CD4-positive, alpha-beta T cell treated with Interleukin-17A for 1 hour (primary cell): ENCODE measurements at regions not wholly inside any gene's neighbourhood (a gene's known extent, or its start where the extent isn't known, plus 50 kb on each side); places are given as distances from the start of the nearest gene placed in this dataset.
"Not testable (repeated sequence)": the region's sequence is repeated elsewhere in the genome, so short reads cannot be mapped to it uniquely, and the experiment has no call there.

ENCODE experiments used
- DNase-seq: peaks from one replicate; pipeline ENCODE4 v3.0.0-alpha.2; 2020

DNA sequence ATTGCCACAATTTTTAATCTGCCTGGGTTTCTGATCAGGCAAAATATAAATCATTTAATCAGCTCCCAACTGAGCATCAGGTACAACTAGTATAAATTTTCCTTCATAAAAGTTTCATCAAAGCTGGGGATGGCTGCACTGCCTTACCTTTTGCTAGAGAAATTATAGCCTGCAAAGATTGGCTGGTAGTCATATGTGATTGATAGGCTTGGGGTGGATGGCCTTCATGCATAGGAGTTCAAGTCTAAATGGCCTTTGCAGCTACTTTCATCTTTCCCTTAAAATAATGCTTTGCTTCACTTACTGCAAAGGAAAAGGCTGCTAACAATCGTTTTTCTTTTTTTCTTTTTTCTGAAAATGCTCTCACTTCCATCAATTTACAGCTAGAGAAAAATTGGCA is 739.7 kb downstream of the CENPC start:
- DNase-seq, result no peak

DNA sequence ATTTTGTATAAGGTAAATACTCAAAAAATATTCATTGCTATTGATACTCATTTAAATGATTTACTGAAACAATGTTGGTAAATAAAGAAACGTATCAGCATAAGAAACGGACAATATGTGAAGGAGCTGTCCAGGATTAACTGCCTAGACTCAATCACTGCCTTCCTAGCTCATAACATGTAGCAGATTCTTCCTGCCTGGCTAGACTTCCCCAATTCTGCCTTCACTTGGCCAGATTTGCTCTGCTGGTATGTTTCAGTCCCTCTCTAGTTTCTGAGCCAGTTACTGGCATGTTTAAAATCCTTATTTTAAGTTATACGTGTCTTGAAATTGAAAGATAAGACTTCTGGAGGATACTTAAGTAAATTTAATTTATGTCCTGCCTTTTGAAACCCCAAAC is 740.3 kb downstream of the CENPC start:
- no peak for DNase-seq

DNA sequence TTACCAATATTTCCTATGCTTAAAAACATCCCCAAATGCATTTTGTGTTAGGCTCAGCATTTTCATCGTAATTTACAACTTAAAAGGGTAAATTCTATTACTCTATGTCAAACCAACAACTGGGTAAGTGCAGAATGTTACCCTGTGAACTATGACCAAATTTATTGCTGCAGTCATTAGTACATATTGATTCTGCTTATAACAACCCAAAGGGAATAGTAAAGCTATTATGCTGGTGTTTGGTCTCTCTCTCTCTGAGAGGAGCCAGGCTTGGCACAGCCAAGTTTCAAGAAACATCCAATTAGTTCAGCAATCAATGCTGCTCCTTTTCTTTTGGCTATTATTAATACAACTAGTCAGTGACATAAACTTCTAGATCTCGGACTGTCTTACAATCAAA is 747.7 kb downstream of the CENPC start:
- no peak for DNase-seq

DNA sequence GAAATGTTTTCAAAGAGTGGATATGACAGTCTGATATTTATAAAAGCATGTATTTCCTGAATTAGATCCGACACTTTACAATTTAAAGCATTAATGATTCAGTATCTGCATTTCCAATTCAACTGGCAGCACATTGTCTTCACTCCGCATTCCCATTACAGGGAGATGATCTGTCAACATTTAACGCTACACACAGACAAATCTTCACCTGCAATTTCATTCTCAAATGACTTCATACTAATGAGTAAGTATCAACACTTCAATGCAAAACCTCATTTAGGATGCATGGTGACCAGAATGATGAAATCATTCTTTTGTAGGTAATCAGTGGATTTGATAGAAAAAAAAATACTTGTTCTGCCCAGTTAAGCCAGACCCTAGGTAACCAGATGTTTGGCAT is 749.6 kb downstream of the CENPC start:
- DNase-seq, result no peak

DNA sequence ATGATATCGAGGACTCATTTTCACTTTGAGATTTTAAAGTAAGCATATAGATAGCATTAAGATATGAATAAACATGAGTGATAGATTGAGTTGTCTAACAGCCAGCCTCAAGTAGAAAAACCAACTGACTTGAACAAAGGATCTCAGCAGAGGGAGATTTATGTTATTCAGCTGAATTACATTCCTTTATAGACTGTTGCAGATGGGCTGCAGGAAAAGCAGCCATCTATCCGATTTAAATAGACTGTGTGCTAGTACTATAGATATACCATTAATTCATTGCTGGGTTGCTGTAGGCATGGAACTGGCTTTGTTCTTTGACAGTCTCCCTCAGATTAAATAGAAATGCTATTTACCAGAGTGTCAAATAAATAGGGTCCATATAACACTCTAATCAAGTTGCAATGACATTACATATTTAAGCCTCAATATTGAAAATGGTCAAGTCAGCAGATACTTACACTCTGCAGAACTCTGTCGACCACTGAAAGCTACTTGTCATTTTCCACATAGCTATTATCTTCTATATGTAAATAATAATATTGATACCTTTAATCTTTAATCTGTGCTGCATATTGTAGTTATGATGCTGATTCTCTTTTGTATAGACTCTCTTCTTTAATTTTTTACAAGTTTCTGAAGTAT is 750.8 kb downstream of the CENPC start:
- no peak for DNase-seq

DNA sequence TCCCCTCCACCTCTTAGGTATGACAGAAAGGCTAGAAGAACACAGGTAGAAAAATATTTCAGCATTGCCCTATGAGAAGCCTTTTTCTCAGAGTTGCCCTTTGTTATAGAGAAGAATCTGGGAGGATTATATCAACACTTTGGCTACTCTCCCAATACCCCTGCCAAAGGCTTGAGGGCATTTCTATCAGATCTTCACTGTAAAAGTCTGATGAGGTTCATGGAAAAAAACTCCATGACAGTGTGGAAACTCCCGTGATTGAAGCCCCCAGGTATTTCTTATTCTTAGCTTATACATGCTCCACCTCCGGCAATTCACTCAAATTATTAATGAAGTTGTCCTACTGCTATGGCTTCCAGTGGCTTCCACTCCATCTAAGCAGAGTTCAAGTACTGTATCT is 753.6 kb downstream of the CENPC start:
- DNase-seq, result no peak

DNA sequence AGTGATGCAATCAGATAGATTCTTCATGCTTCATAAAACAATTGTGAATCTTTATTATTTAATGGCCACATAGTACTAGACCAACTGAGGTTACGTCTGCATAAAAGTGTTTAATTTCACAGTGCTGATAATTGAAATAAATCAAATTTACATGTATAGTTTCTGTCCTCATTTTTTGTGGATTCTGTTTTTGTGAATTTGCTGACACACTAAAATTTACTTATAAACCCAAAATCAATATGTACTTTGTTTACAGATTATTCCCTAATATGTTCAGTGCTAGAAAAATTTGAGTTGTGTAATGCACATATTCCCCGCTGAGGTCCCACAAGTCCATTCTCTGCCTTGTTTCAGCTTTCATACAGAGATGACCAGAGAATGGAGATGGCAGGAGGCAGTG is 759.8 kb downstream of the CENPC start:
- DNase-seq, result no peak

DNA sequence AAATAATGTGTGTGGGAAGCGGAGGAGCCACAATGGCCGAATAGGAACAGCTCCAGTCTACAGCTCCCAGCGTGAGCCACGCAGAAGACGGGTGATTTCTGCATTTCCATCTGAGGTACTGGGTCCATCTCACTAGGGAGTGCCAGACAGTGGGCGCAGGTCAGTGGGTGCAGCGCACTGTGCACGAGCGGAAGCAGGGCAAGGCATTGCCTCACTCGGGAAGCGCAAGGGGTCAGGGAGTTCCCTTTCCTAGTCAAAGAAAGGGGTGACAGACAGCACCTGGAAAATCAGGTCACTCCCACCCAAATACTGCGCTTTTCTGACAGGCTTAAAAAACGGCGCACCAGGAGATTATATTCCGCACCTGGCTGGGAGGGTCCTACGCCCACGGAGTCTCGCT is 762.6 kb downstream of the CENPC start:
- not testable (repeated sequence) for DNase-seq

DNA sequence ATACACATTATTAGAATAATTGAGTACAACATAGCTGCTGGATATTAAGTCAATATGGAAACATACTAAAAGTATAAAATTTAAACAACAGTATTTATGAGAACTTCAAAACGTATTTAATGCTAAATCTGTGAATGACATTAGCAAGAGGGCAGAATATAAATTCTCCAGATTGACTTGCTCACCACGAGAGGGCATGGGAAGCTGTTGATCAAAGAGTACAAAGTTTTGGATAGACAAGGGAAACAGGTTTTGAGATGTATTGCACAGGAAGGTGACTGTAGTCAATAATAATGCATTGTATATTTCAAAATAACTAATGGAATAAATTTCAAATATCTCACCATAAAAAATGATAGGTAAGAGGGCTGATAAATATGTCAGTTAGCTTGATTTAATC is 768.2 kb downstream of the CENPC start:
- no peak for DNase-seq

DNA sequence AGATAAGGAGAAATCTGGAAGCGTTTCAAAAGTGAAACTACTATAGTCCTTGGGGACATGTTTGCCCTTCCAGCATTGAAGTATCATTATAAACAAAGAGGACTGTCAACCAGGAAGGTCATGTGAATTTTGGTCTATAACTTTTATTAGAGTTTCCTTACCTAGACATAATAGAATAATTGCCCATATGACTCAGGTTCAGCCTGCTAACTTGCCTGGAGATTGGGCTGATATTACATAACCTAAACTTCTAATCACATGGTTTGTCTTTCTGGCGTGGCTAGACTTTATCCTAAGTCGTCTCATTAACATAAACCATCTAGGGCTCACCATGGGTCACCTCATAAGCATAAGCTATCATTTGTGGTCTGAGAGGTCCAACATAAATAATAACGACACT is 775.9 kb downstream of the CENPC start:
- no peak for DNase-seq

DNA sequence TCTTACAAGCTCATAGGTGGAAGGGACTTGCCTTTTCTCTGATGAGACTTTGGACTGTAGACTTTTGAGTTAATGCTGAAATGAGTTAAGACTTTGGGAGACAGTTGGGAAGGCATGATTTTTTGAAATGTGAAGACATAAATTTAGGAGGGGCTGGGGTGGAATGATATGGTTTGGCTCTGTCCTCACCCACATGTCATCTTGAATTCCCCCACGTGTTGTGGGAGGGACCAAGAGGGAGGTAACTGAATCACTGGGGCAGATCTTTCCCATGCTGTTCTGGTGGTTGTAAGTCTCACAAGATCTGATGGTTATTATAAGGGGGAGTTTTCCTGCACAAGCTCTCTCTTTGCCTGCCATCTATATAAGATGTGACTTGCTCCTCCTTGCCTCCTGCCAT is 777.9 kb downstream of the CENPC start:
- DNase-seq, result no peak

DNA sequence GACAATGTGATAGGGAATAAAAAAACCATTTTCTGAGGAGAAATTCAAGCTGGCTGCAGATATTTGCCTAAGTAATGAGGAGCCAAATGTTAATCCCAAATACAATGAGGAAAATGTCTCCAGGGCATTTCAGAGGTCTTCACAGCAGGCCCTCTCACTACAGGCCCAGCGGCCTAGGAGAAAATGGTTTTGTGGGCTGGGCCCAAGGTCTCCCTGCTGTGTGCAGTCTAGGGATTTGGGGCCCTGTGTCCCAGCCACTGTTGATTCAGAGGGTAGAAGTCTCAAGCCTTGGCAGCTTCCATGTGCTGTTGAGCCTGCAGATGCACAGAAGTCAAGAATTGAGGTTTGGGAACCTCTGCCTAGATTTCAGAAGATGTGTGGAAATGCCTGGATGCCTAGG is 778.7 kb downstream of the CENPC start:
- DNase-seq, result no peak

DNA sequence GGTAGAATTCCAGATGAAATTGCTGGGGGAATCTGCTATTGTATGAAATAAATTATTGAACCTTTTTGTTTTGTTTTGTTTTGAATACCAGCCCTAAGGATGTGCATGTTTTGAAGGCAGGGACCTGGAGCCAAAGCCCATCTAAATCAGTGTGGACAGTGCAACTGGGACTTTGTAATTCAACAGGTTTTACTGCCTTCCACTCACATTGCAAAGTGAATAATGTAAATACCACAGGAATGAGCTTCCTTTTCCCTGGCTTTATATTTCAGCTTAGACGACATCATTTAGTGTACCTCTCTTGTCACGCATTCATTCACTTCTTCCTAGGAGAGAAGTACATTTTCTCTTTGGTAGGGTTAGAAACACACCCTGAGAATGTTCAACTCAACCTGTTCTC is 795.0 kb downstream of the CENPC start:
- no peak for DNase-seq

DNA sequence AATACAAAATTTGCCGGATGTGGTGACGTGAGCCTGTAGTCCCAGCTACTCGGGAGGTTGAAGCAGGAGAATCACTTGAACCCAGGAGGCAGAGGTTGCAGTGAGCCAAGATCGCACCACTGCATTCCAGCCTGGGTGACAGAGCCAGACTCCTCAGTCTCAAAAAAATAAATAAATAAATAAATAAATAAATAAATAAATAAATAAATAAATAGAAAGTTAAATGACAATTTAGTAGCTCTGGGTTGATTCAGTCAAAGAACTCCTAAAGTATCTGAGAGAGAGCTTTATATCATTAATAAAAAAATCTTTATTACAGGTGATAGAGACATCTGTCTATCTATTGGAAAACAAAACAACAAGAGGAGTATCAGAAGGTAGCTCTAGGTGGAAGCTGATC is 798.4 kb downstream of the CENPC start:
- not testable (repeated sequence) for DNase-seq

DNA sequence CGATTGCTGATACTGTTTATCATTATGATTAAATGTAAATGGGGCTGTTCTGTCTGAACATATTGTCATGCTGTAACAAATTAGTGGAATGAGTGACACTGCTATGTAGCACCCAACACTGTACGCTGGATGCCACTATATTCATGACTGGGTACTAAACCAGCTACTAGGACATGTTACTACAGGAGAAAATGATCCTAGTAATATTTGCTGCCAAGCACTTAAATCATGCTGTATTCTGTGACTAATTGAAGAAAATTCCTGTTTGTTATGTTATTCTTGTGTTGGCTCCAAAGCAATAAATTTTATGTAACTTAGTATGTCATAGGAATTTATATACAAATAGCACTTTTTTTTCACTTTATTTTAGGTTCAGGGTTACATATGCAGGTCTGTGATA is 804.2 kb downstream of the CENPC start:
- no peak for DNase-seq

DNA sequence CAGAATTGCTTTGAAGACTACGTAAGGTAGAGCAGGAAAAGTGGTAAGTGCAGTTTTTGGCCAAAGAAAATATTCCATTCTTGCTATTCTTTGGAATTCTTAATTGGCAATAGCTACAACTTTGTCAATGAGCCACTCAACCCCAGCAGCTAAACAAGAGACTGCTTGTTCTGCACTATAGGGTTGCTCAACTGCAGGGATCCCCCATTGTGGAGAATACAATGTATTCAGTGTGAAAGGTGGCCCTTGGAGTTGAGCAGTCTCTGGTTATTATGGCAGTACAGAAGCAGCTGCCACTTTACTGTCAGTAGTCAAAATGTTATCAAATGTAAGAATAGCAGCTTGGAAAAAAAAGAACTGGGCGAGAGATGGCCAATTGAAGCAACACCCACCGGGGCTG is 808.7 kb downstream of the CENPC start:
- no peak for DNase-seq

DNA sequence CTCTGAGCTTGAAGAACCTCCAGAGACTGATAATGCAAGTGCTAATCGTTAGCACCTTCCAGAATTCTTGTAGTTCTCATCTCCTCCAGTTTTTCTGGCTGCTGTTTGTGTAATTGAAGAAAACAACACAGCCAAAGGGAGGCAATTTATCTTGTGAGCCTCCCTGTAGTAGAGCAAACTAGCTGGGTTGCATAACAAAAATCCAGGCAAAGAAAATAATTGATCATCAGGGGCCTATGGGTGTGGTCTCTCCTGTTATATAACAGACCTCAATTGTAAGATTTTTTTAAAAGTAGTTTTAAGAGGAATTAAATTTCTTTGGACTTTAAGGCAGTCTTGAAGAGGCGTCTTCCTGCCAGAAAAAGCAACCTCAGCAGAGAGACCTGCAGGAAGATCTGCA is 817.0 kb downstream of the CENPC start:
- no peak for DNase-seq

DNA sequence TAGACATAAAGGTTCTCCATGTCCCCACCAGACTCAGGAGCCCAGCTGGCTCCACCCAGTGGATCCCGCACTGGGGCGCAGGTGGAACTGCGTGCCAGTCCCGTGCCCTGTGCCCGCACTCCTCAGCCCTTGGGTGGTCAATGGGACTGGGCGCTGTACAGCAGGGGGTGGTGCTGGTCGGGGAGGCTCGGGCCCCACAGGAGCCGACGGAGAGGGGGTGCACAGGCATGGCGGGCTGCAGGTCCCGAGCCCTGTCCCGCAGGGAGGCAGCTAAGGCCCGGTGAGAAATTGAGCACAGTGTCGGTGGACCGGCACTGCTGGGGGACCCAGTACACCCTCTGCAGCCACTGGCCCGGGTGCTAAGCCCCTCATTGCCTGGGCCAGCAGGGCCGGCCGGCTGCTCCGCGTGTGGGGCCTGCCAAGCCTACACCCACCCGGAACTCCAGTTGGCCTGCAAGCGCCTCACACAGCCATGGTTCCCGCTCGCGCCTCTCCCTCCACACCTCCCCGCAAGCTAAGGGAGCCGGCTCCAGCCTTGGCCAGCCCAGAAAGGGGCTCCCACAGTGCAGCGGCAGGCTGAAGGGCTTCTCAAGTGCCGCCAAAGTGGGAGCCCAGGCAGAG is 832.9 kb downstream of the CENPC start:
- DNase-seq, result not testable (repeated sequence)

DNA sequence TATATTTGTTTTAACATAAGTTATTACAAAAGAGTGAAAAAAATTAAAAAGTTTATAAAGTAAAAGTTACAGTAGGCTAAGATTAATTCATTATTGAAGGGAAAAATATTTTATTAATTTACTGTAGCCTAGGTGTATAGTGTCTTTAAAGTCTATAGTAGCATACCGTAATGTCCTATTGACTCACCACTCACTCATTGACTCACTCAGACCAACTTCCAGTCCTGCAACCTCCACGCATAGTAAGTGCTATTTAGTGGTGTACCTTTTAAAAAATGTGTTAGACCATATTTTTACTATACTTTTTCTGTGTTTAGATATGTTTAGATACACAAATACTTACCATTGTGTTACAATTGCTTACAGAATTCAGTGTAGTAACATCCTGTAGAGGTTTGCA is 841.1 kb downstream of the CENPC start:
- no peak for DNase-seq

DNA sequence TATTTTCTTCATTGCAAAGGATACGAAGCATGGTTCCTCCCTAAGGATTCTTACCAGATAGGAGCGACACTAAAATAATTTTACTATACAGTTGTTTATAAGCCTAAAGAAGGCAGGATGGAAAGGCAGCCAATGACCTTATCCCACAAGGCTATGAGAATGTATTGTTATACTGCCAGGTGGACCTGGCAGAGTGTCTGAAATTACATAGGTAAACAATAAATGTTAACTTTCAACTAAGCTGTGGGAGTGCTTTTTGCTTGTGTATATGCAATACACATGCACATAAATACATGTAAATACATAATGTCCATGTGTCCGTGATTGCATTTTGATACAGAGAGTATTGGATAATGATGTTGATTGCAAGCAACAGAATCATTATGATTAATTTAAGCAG is 850.6 kb downstream of the CENPC start:
- DNase-seq, result no peak

DNA sequence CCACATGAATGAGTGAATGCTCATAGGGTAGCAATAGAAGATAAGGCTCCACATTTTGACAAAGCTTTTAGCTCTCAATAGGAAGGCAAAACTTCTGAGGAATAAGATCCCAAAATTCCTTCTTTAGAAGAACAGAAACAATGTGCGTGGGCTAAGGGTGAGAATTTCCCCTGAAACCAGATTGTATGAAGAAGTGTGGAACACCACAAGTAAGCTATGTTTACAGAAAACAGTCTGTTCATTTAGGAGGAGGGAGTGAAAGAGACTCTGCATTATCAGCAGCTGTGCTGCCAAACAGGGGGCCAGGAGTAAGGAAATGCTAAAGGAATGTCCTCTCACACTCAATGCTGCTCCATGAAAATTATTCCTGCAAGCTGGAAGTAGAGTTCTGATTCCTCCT is 851.6 kb downstream of the CENPC start:
- DNase-seq, result no peak

DNA sequence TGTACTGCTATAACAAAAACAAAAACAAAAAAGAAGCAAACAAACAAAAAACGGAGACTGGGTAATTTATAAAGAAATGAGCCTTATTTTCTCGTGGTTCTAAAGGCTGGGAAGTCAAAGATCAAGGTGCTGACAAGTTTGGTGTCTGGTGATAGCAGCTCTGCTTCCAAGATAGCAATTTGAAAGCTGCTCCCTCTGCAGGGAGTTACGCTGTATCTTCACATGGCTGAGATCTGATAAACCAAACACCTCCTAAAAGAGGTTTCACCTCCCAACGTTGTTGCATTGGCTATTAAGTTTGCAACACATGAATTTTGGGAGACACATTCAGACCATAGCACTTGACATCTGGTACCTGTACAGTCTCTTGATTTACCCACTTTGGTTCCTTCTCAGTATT is 854.2 kb downstream of the CENPC start:
- no peak for DNase-seq

DNA sequence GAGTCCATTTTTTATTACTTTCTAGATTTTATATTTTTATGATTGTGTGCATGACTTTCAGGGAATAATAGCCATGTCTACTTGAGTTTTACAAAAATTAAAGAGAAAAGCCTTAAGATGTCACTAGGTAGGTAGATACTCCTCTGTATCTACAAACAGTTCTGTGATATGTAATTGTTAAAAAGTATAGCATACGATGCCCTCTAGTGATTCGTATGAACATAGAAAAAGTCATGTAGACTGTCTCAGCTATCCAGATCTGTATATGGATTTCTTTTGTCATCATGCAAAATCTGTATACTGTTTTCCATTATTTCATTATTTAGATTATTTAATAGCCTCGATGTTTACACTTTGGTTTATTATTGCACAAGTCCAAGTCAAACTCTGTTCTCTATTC is 856.6 kb downstream of the CENPC start:
- no peak for DNase-seq

DNA sequence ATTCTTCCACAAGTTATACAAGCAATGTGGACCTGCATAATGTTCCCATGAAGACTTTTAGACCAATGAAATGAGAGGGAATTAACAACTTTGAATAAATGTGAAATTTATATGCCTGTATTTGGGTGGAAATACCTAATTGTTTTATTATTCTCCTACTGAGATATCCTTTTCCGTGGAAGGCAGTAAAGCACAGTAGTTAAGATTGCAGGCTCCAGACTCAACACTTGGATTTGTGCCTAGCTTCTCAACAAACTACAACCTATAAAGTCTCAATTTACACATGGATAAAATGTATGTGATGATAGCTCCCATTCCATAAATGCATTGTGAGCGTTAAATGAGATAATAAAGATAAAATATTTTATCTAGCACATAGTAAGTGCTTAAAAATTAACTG is 857.8 kb downstream of the CENPC start:
- DNase-seq, result no peak

DNA sequence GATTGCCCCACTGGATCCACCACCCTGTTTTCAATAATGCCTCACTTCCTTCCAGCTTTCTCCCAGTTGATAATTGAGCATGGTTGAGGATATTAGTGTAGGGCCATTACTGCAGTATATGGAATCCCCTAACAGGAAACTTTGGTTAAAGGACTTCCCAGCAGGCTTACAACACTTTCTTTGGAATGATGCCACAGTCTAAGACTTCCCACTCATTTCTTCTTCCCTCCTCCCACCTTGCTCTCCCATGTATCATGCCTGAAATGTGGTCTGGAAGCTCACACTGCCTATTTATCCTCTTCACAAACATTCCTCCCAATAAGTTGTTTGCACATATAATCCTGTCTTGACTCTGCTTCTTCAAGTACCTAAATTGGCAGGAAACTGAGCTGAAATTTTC is 863.3 kb downstream of the CENPC start:
- no peak for DNase-seq
